GM23248 (cell line): ENCODE measurements at regions not wholly inside any gene's neighbourhood (a gene's known extent, or its start where the extent isn't known, plus 50 kb on each side); places are given as distances from the start of the nearest gene placed in this dataset.

Experiments used
- DNase-seq: peaks from one replicate; pipeline ENCODE4 v3.0.0-alpha.2; 2015
- H2AFZ ChIP-seq: fragments of 200-600 bp; sonication (generic); 2 replicates; pipeline ENCODE4 v1.6.1; 2016; ENCODE audit warnings: antibody characterized with exemption
- H3F3A ChIP-seq: fragments of 200-600 bp; sonication (generic); 2 replicates; pipeline ENCODE4 v1.6.1; 2016; ENCODE audit warnings: mild to moderate bottlenecking, antibody characterized with exemption, mixed run types; ENCODE audit not compliant: insufficient read depth
- H3K27ac ChIP-seq: fragments of 200-600 bp; sonication (generic); 2 replicates; pipeline ENCODE4 v1.5.1; 2016; ENCODE audit warnings: mild to moderate bottlenecking
- H3K27me3 ChIP-seq: fragments of 200-600 bp; sonication (generic); replicated peaks from 2 replicates; pipeline ENCODE4 v1.6.1; 2016; ENCODE audit warnings: mild to moderate bottlenecking; ENCODE audit not compliant: insufficient read depth
- H3K36me3 ChIP-seq: fragments of 200-600 bp; sonication (generic); 2 replicates; pipeline ENCODE4 v1.6.1; 2016; ENCODE audit warnings: low read depth, mild to moderate bottlenecking
- H3K4me1 ChIP-seq: fragments of 200-600 bp; sonication (generic); 2 replicates; pipeline ENCODE4 v1.6.1; 2016; ENCODE audit warnings: mild to moderate bottlenecking; ENCODE audit not compliant: insufficient read depth
- H3K4me2 ChIP-seq: fragments of 200-600 bp; sonication (generic); one replicate; pipeline ENCODE4 v1.6.1; 2016; ENCODE audit warnings: mild to moderate bottlenecking; ENCODE audit not compliant: unreplicated experiment
- H3K4me3 ChIP-seq: fragments of 200-600 bp; sonication (generic); 2 replicates; pipeline ENCODE4 v1.5.1; 2016; ENCODE audit warnings: mild to moderate bottlenecking
- H3K79me2 ChIP-seq: fragments of 200-600 bp; sonication (generic); 2 replicates; pipeline ENCODE4 v1.6.1; 2016; ENCODE audit warnings: mild to moderate bottlenecking; ENCODE audit not compliant: insufficient read depth
- H3K9ac ChIP-seq: fragments of 200-600 bp; sonication (generic); 2 replicates; pipeline ENCODE4 v1.6.1; 2016; ENCODE audit warnings: mild to moderate bottlenecking
- H3K9me2 ChIP-seq: fragments of 200-600 bp; sonication (generic); 2 replicates; pipeline ENCODE4 v1.6.1; 2016; ENCODE audit warnings: mixed run types, mild to moderate bottlenecking, moderate library complexity; ENCODE audit not compliant: insufficient read depth
- H3K9me3 ChIP-seq: fragments of 200-600 bp; sonication (generic); one replicate; pipeline ENCODE4 v1.6.1; 2017; ENCODE audit warnings: low read depth
- H4K20me1 ChIP-seq: fragments of 200-600 bp; sonication (generic); 2 replicates; pipeline ENCODE4 v1.6.0; 2016; ENCODE audit not compliant: insufficient read depth
- EZH2 ChIP-seq: fragments of 200-600 bp; sonication (generic); IDR thresholded peaks from 2 replicates; pipeline ENCODE4 v1.6.1; 2018; ENCODE audit warnings: antibody characterized with exemption, mild to moderate bottlenecking; ENCODE audit not compliant: insufficient read depth, poor library complexity, severe bottlenecking
- EZH2phosphoT487 ChIP-seq: fragments of 200-600 bp; sonication (generic); IDR thresholded peaks from 2 replicates; pipeline ENCODE4 v1.6.1; 2018; ENCODE audit warnings: antibody characterized with exemption, moderate library complexity, mild to moderate bottlenecking, low read depth; ENCODE audit not compliant: insufficient read depth
- WGBS, 2 experiments: methylation state at CpG; one replicate each; pipeline ENCODE4 v1.1.6; 2015 to 2017; ENCODE audit warnings: low lambda C conversion rate in 2 of 2, low coverage in 1 of 2; ENCODE audit errors: missing lambda C conversion rate in 2 of 2; 5-methylcytosine and 5-hydroxymethylcytosine counted together
- in situ Hi-C: fragments of 300-500 bp; cut with MboI; formaldehyde crosslinking; loops from 2 replicates; pipeline ENCODE4 v1.15.0; 2020

DNA sequence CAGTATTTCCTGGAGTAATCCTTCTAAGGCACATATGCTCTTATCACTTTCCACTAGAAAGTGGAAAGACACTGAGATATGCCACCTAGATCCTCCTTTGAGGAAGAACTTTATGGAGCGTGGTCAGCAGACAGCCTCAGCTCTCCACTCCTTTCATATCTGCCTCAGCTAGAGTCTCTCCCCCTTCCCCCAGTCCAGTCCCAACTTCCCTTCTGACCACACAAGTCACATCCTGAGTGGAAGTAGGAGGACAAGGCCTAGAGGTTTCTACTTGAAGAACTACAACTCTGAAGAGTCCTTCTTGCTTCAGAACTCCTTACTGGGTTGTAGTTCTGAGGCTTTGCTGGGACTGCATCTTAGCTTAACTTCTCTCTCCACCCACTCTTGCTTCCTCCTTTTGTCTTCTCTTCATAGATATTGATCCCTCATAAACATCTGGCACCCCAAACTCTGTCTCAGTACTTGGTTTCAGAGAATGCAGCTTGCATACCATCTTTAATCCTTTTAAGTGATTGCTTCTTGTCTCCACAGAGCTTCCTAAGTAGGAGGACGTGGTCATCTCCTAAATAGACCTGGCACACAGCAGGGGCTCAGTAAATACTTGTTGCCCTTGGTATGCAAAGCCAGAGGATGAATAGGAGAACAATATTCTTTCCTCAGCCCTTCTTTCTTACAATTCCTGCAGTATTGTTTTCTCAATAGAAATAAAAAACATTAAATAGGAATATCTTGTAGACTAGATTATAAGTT lies 109.6 kb downstream of the OXSM start:
- Histone ChIP-seq H3K9ac (no peak overlapping the region), H3K36me3 (no peaks in the 10 kb centered on the region), H3K79me2 (no peaks in the 10 kb centered on the region), H3K4me2 (no peak overlapping the region), H3F3A (no peaks in the 10 kb centered on the region), H3K9me2 (no peaks in the 10 kb centered on the region), H2AFZ (no peak overlapping the region), H4K20me1 (no peaks in the 10 kb centered on the region), H3K4me3 (no peak overlapping the region), H3K9me3 (no peaks in the 10 kb centered on the region), H3K27me3 (no peaks in the 10 kb centered on the region), H3K4me1 (no peaks in the 10 kb centered on the region), H3K27ac (no peak overlapping the region)
- no peak for DNase-seq
- in situ Hi-C loops = no loop called here
- no peak for TF ChIP-seq EZH2
- no peak for TF ChIP-seq EZH2phosphoT487
- 17 to 19% methylated on average over 2 of the region's 2 CpGs for WGBS, 2 experiments

DNA sequence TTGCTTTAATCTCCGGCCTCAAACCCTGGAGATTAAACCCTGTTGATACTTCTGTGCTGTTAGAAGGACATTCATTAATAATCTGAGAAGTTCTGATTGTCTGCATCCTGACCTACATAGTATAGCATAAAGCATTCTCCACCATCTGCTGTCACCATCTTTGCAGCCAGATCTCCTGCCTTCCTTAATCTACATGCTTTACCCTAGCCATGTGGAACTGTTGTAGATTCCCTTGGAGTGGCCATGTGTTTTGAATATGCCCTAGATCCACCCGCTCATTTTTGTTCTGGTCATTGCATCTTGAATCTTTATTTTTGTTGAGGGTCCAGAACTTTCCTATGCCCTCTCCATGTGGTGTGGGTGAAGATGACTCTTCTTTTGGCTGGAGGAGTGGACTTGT lies 110.3 kb downstream of the OXSM start:
- no peaks in the 10 kb centered on the region for H4K20me1 ChIP-seq
- TF ChIP-seq EZH2 = no peak
- TF ChIP-seq EZH2phosphoT487 = no peak
- no peaks in the 10 kb centered on the region for H3K9me3 ChIP-seq
- H3K36me3 ChIP-seq = no peaks in the 10 kb centered on the region
- H3K79me2 ChIP-seq = no peaks in the 10 kb centered on the region
- WGBS, 2 experiments = 39 to 45% methylated on average over 2 of the region's 2 CpGs
- no peaks in the 10 kb centered on the region for H3K9me2 ChIP-seq
- H3K4me2 ChIP-seq = no peak overlapping the region
- no peaks in the 10 kb centered on the region for H3F3A ChIP-seq
- no peaks in the 10 kb centered on the region for H3K27me3 ChIP-seq
- no peak overlapping the region for H3K4me3 ChIP-seq
- in situ Hi-C loops = no loop called here
- no peak overlapping the region for H3K9ac ChIP-seq
- no peak overlapping the region for H2AFZ ChIP-seq
- no peaks in the 10 kb centered on the region for H3K4me1 ChIP-seq
- no peak for DNase-seq
- no peak overlapping the region for H3K27ac ChIP-seq

GRCh38 chr3:25901796-25902195 lies 111.9 kb downstream of the OXSM start:
- Histone ChIP-seq H3K27ac (no peak overlapping the region), H3K4me2 (no peak overlapping the region), H3F3A (no peaks in the 10 kb centered on the region), H2AFZ (no peak overlapping the region), H3K9ac (no peak overlapping the region), H3K27me3 (no peaks in the 10 kb centered on the region), H3K9me3 (no peaks in the 10 kb centered on the region), H3K9me2 (no peaks in the 10 kb centered on the region), H3K79me2 (no peaks in the 10 kb centered on the region), H4K20me1 (no peaks in the 10 kb centered on the region), H3K4me3 (no peak overlapping the region), H3K4me1 (no peaks in the 10 kb centered on the region), H3K36me3 (no peaks in the 10 kb centered on the region)
- in situ Hi-C loops = no loop called here
- DNase-seq = no peak
- 21 to 29% methylated on average over 2 of the region's 2 CpGs for WGBS, 2 experiments
- no peak for TF ChIP-seq EZH2
- TF ChIP-seq EZH2phosphoT487 = no peak

DNA sequence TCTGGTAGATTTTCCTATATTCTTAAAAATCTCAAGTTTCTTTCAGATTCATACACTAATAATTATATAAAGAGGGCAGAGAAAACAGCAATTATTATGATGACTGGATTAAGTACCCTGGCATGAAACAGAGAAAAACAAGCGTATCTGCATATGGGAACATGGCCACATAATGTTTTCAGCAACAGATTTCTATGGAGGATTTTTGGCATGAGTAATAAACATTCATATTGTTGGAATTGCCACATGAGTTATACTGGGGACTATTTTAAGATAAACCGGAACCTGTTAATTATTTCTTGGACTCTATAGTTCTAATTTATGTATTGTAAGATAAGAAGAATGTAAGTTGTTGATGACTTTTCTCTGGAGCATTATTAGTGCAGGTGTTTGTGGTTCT lies 112.7 kb downstream of the OXSM start:
- Histone ChIP-seq H3K4me3 (no peak overlapping the region), H3K9me2 (no peaks in the 10 kb centered on the region), H3K4me1 (no peaks in the 10 kb centered on the region), H3K4me2 (no peak overlapping the region), H3K27ac (no peak overlapping the region), H3K36me3 (no peaks in the 10 kb centered on the region), H3K79me2 (no peaks in the 10 kb centered on the region), H2AFZ (no peak overlapping the region), H3F3A (no peaks in the 10 kb centered on the region), H4K20me1 (no peaks in the 10 kb centered on the region), H3K9ac (no peak overlapping the region), H3K9me3 (no peaks in the 10 kb centered on the region), H3K27me3 (no peaks in the 10 kb centered on the region)
- peak; percentile 8 for DNase-seq
- TF ChIP-seq EZH2phosphoT487 = no peak
- TF ChIP-seq EZH2 = no peak
- 6% methylated on average over 2 of the region's 2 CpGs for WGBS, 2 experiments
- in situ Hi-C loops = no loop called here
